K562 (cell line): ENCODE measurements at regions not wholly inside any gene's neighbourhood (a gene's known extent, or its start where the extent isn't known, plus 50 kb on each side); places are given as distances from the start of the nearest gene placed in this dataset.

ENCODE experiments used
- ATAC-seq: fragments of 200-7000 bp; cut with Tn5 transposase; 3 replicates; pipeline ENCODE4 v1.9.1; 2020; ENCODE audit warnings: moderate library complexity
- BruUV-seq: library from RNA; stranded (reverse); fragments of 400-500 nt; replicated peaks from 2 replicates; lab custom pipeline; 2021; lab: Mats Ljungman, UMichigan
- CTCF ChIA-PET: fragments of 300-600 bp; formaldehyde crosslinking; extraction: SDS; loops from one replicate; lab custom pipeline; 2021; ENCODE audit warnings: low intra/inter-chr PET ratio; lab: Yijun Ruan, JAX
- POLR2A ChIA-PET: fragments of 300-600, 350-650 bp; sonication (Branson Sonifier 250); formaldehyde crosslinking; extraction: SDS; loops from one replicate; lab custom pipeline; 2021; ENCODE audit warnings: antibody characterized with exemption, inconsistent platforms; lab: Yijun Ruan, JAX
- DNase-seq, 4 experiments: peaks; one replicate each; pipeline versions ENCODE4 v3.0.0 to v3.0.0-alpha.2; 2011 to 2018; ENCODE audit warnings: low spot score in 3 of 4, mixed read lengths in 3 of 4; ENCODE audit errors: extremely low read depth in 1 of 4
- FAIRE-seq: peaks from 2 replicates; lab custom pipeline; 2011; peaks lifted over from hg19 to GRCh38; lab: Jason Lieb, UNC
- H2AFZ ChIP-seq: 2 replicates; pipeline ENCODE4 v1.6.0; 2011; ENCODE audit warnings: low read depth, low read length, control low read depth, inconsistent platforms
- H3K27ac ChIP-seq: fragments of 200-600 bp; 3 replicates; pipeline ENCODE4 v1.8.0; 2011; ENCODE audit warnings: low read depth, mild to moderate bottlenecking, control low read depth, inconsistent platforms, low read length, moderate library complexity, mixed read lengths; ENCODE audit errors: extremely low read depth
- H3K27me3 ChIP-seq, 2 experiments: fragments of 300-600 bp in 1 of 2; 2 replicates in 1 of 2; 3 replicates in 1 of 2; pipeline versions ENCODE4 v1.6.0 to v1.8.0; 2011; ENCODE audit warnings: inconsistent platforms in 2 of 2, low read length in 2 of 2, mild to moderate bottlenecking in 1 of 2, mixed read lengths in 1 of 2, moderate library complexity in 1 of 2; ENCODE audit not compliant: control insufficient read depth in 2 of 2, insufficient read depth in 2 of 2
- H3K36me3 ChIP-seq: fragments of 300-600 bp; 3 replicates; pipeline ENCODE4 v1.8.0; 2011; ENCODE audit warnings: mild to moderate bottlenecking, low read length, inconsistent platforms; ENCODE audit not compliant: control insufficient read depth, insufficient read depth
- H3K4me1 ChIP-seq, 2 experiments: fragments of 200-600 bp in 1 of 2; replicated peaks in 1 of 2; 2 replicates in 1 of 2; 3 replicates in 1 of 2; pipeline versions ENCODE4 v1.5.1 to v1.8.0; 2011; ENCODE audit warnings: inconsistent platforms in 2 of 2, low read length in 2 of 2, mild to moderate bottlenecking in 1 of 2, mixed read lengths in 1 of 2, moderate library complexity in 1 of 2; ENCODE audit not compliant: control insufficient read depth in 2 of 2, insufficient read depth in 2 of 2
- H3K4me2 ChIP-seq: 2 replicates; pipeline ENCODE4 v1.6.1; 2011; ENCODE audit warnings: low read length, control low read depth, inconsistent platforms, mixed read lengths; ENCODE audit not compliant: insufficient read depth
- H3K4me3 ChIP-seq: fragments of 200-600 bp; sonication (generic), shearing (Covaris generic); 2 replicates; pipeline ENCODE4 v1.5.1; 2016; ENCODE audit warnings: control low read depth, inconsistent platforms
- H3K79me2 ChIP-seq: fragments of 200-600 bp; 3 replicates; pipeline ENCODE4 v1.8.0; 2011; ENCODE audit warnings: low read length, inconsistent platforms; ENCODE audit not compliant: control insufficient read depth, insufficient read depth
- H3K9ac ChIP-seq, 2 experiments: 2 replicates each; pipeline versions ENCODE4 v1.6.0 to v1.6.1; 2011; ENCODE audit warnings: low read depth in 2 of 2, low read length in 2 of 2, control low read depth in 1 of 2, inconsistent platforms in 1 of 2, mild to moderate bottlenecking in 1 of 2, mixed read lengths in 1 of 2; ENCODE audit not compliant: insufficient read depth in 1 of 2
- H3K9me1 ChIP-seq: one replicate; pipeline ENCODE4 v1.6.0; 2011; ENCODE audit warnings: inconsistent platforms, mild to moderate bottlenecking, low read length, moderate library complexity; ENCODE audit not compliant: control insufficient read depth, insufficient read depth
- H3K9me3 ChIP-seq: replicated peaks from 2 replicates; pipeline ENCODE4 v1.5.1; 2011; ENCODE audit warnings: low read depth, low read length, inconsistent platforms; ENCODE audit not compliant: control insufficient read depth, insufficient read depth
- H4K20me1 ChIP-seq: replicated peaks from 2 replicates; pipeline ENCODE4 v1.6.1; 2011; ENCODE audit warnings: low read length, inconsistent platforms, mixed read lengths; ENCODE audit not compliant: control insufficient read depth, insufficient read depth
- BRCA1 ChIP-seq, 2 experiments: fragments of 450-650 bp in 1 of 2; sonication (generic) in 1 of 2; formaldehyde crosslinking in 1 of 2; IDR thresholded peaks; 2 replicates each; pipeline versions ENCODE4 v1.5.0 to v1.6.1; 2017 to 2020; ENCODE audit warnings: mild to moderate bottlenecking in 1 of 2, missing genetic modification reagents in 1 of 2
- HCFC1 ChIP-seq: IDR thresholded peaks from 2 replicates; pipeline ENCODE4 v1.6.1; 2012; ENCODE audit warnings: low read depth, low read length, improper control_type of control experiment
- HDGF ChIP-seq: fragments of 450-650 bp; IDR thresholded peaks from 2 replicates; pipeline ENCODE4 v1.6.1; 2016
- HNRNPUL1 ChIP-seq: fragments of 200-400 bp; formaldehyde crosslinking; IDR thresholded peaks from 2 replicates; pipeline ENCODE4 v1.6.1; 2017; ENCODE audit warnings: low read length
- HSF4 ChIP-seq: fragments of 250-450 bp; sonication (Bioruptor Pico); IDR thresholded peaks from 2 replicates; pipeline ENCODE4 v2.1.2; 2022; ENCODE audit warnings: mild to moderate bottlenecking, moderate library complexity, borderline replicate concordance
- NFXL1 ChIP-seq: fragments of 450-650 bp; formaldehyde crosslinking; IDR thresholded peaks from 2 replicates; pipeline ENCODE4 v1.4.0; 2021; ENCODE audit warnings: mild to moderate bottlenecking
- NKRF ChIP-seq: fragments of 450-650 bp; IDR thresholded peaks from 2 replicates; pipeline ENCODE4 v1.6.1; 2016; ENCODE audit warnings: borderline replicate concordance
- NR0B1 ChIP-seq: fragments of 450-650 bp; IDR thresholded peaks from one replicate; pipeline ENCODE4 v1.6.1; 2018; ENCODE audit warnings: mild to moderate bottlenecking, moderate library complexity; ENCODE audit not compliant: partially characterized antibody
- PTBP1 ChIP-seq: fragments of 200-400 bp; formaldehyde crosslinking; IDR thresholded peaks from 2 replicates; pipeline ENCODE4 v1.6.1; 2017; ENCODE audit warnings: low read depth, low read length
- THRA ChIP-seq: fragments of 450-650 bp; IDR thresholded peaks from 2 replicates; pipeline ENCODE4 v1.6.1; 2017; ENCODE audit warnings: mild to moderate bottlenecking, moderate library complexity
- ZNF23 ChIP-seq: fragments of 250-450 bp; sonication (Bioruptor Pico); IDR thresholded peaks from 2 replicates; pipeline ENCODE4 v1.4.0; 2020; ENCODE audit warnings: mild to moderate bottlenecking
- WGBS: fragments of 100-300 bp; shearing (Covaris generic); methylation state at CpG from one replicate; pipeline ENCODE4 v1.1.6; 2016; ENCODE audit warnings: low coverage, mixed read lengths; ENCODE audit not compliant: insufficient coverage; ENCODE audit errors: missing lambda C conversion rate; 5-methylcytosine and 5-hydroxymethylcytosine counted together
- in situ Hi-C: fragments of 300-500 bp; cut with MboI; formaldehyde crosslinking; loops from 4 replicates; pipeline ENCODE4 v1.15.0; 2018; ENCODE audit warnings: inconsistent platforms, mixed read lengths
- intact Hi-C: fragments of 100-400 bp; cut with micrococcal nuclease; formaldehyde crosslinking; loops from 2 replicates; pipeline ENCODE4 v1.14.2; 2022

- Histone ChIP-seq H4K20me1 (no peaks in the 10 kb centered on the region), H3K4me3 (no peak overlapping the region), H3K79me2 (no peaks in the 10 kb centered on the region), H3K9me1 (no peaks in the 10 kb centered on the region), H3K27me3 (no peaks in the 10 kb centered on the region), H2AFZ (no peak overlapping the region), H3K36me3 (no peaks in the 10 kb centered on the region), H3K27ac (no peak overlapping the region), H3K9ac (no peak overlapping the region), H3K4me1 (no peaks in the 10 kb centered on the region)
- CTCF ChIA-PET, result no interaction called here
- in situ Hi-C loops, result no loop called here
- DNase-seq, result no peak
- TF ChIP-seq THRA (no peak), HDGF (no peak), NFXL1 (no peak)
- TF ChIP-seq, all 486 proteins: peak for 0
- FAIRE-seq (no peak), ATAC-seq (no peak)
- Histone ChIP-seq H3K9me3 (no peaks in the 10 kb centered on the region), H3K4me2 (no peak overlapping the region)
- POLR2A ChIA-PET, result no interaction called here
- intact Hi-C loops, result no loop called here
- BruUV-seq, result no TSS peak
Measured at GRCh38 chr13:64648293-64648692, 2581.8 kb downstream of the PCDH9 start.

- no peak for FAIRE-seq
- TF ChIP-seq ZNF23 (CRISPR knock-in tag), result no peak
- no peak for TF ChIP-seq NKRF
- no peak for TF ChIP-seq PTBP1
- TF ChIP-seq NR0B1, result no peak
- TF ChIP-seq HNRNPUL1, result no peak
- TF ChIP-seq BRCA1 (IDR thresholded peaks at IDR 0.05), result no peak
- no peak for TF ChIP-seq BRCA1 (CRISPR knock-in tag; IDR thresholded peaks at IDR 0.05)
- no peak for TF ChIP-seq HCFC1
- no peak for TF ChIP-seq HSF4 (CRISPR knock-in tag)
Measured at GRCh38 chr13:64643066-64643465, 2587.1 kb downstream of the PCDH9 start.

More at GRCh38 chr13:64643066-64643465, 2587.1 kb downstream of the PCDH9 start:
- CTCF ChIA-PET, result no interaction called here
- no peaks in the 10 kb centered on the region for H4K20me1 ChIP-seq
- no peak overlapping the region for H2AFZ ChIP-seq
- in situ Hi-C loops (no loop called here), intact Hi-C loops (no loop called here)
- H3K9me1 ChIP-seq, result no peaks in the 10 kb centered on the region
- H3K9ac ChIP-seq, result no peak overlapping the region
- H3K4me3 ChIP-seq, result no peak overlapping the region
- H3K4me2 ChIP-seq, result no peak overlapping the region
- POLR2A ChIA-PET, result no interaction called here
- no peak overlapping the region for H3K27ac ChIP-seq
- ATAC-seq (no peak), DNase-seq (no peak)
- no peaks in the 10 kb centered on the region for H3K36me3 ChIP-seq
- H3K79me2 ChIP-seq, result no peaks in the 10 kb centered on the region
- no peaks in the 10 kb centered on the region for H3K9me3 ChIP-seq
- 0% methylated on average over 1 of the region's 2 CpGs for WGBS
- BruUV-seq, result no TSS peak
- H3K4me1 ChIP-seq, result no peaks in the 10 kb centered on the region
- H3K27me3 ChIP-seq, result no peaks in the 10 kb centered on the region
